ENCODE measurements at regions not wholly inside any gene's neighbourhood (a gene's known extent, or its start where the extent isn't known, plus 50 kb on each side); places are given as distances from the start of the nearest gene placed in this dataset.

DNA sequence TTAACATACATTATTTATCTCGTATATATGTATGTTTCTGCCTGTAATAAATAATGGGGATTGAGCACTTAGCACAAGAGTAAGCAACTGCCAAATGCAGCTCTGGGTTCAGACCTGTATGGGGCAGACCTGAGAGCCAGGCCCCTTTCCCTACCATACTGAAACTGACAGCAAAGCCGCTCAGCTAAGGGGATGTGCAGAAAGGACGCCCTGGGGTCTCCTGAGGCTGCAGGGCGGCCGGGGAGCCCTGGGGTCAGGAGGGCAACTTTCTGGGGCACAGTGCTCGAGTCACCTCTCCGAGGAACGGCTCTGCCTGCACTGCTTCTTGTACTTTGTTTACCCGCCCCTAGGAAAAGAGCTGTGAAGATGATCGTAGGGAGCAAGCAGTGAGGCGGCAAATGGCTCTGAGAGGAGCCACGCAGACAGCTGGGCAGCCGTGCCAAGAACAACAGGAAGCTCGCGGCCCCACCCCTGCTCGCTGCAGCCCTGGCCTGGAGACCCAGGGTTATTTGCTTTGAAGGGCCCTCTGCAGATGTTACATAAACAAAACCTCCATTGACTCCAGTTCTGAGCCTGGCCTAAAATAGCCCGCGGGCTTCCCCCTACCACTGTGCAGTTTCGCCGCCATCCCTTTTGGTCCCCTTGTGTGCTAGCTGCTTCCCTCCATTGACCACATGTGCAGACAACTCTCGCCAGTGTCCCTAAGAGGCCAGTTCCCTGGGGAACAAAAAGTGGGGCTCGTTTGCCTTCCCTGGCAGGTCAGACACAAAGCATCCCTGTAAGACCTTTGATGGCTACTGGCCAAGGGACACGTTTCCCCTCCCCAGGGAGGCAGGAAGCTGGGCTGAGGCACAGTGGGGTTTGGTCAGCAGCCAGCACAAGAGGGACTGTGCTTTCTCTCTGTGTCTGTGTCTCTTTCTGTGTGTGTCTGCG, 111.3 kb upstream of the LNX1 start (continued):
- TF ChIP-seq ZNF230 (CRISPR knock-in tag; IDR thresholded peaks at IDR 0.05) (no peak), ZC3H13 (CRISPR knock-in tag; IDR thresholded peaks at IDR 0.05) (no peak), PLRG1 (conservative IDR thresholded peaks at IDR 0.05) (no peak), ZNF567 (CRISPR knock-in tag; IDR thresholded peaks at IDR 0.05; ENCODE audit: borderline replicate concordance) (no peak), TSC22D2 (CRISPR knock-in tag; IDR thresholded peaks at IDR 0.05; ENCODE audit: borderline replicate concordance) (no peak), ZBTB7A (CRISPR knock-in tag; IDR thresholded peaks at IDR 0.05) (0 out of 2 replicates have a peak, but pooled peaks have one; percentile 25), ZNF672 (CRISPR knock-in tag; IDR thresholded peaks at IDR 0.05) (no peak), ZBTB21 (CRISPR knock-in tag; IDR thresholded peaks at IDR 0.05) (no peak), SOX5 (CRISPR knock-in tag; IDR thresholded peaks at IDR 0.05; ENCODE audit: borderline replicate concordance) (peak; percentile 19; the same call in 1 of the 2 replicates), HNRNPLL (IDR thresholded peaks at IDR 0.05; ENCODE audit: low read depth, low read length, poor library complexity, severe bottlenecking) (peak; percentile 38), ZNF660 (CRISPR knock-in tag; IDR thresholded peaks at IDR 0.05; ENCODE audit: borderline replicate concordance, low read depth) (no peak), SP4 (CRISPR knock-in tag; IDR thresholded peaks at IDR 0.05) (no peak), ZNF34 (CRISPR knock-in tag; IDR thresholded peaks at IDR 0.05; ENCODE audit: borderline replicate concordance) (no peak), NFKB2 (CRISPR knock-in tag; IDR thresholded peaks at IDR 0.05; ENCODE audit: borderline replicate concordance) (peak; percentile 73; the same call in 1 of the 2 replicates), CHCHD3 (CRISPR knock-in tag; IDR thresholded peaks at IDR 0.05) (no peak)
- TF ChIP-seq, protein P1, sequence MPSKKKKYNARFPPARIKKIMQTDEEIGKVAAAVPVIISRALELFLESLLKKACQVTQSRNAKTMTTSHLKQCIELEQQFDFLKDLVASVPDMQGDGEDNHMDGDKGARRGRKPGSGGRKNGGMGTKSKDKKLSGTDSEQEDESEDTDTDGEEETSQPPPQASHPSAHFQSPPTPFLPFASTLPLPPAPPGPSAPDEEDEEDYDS (CRISPR knock-in tag; IDR thresholded peaks at IDR 0.05): no peak
- TF ChIP-seq, protein P2, sequence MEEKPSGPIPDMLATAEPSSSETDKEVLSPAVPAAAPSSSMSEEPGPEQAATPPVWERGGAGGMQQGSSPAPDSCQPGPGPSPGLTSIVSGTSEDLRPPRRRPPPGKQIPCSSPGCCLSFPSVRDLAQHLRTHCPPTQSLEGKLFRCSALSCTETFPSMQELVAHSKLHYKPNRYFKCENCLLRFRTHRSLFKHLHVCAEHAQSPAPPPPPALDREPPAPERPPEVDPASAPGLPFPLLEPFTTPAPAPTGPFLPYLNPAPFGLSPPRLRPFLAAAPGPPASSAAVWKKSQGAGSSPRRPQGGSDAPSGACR (CRISPR knock-in tag; IDR thresholded peaks at IDR 0.05): no peak
- TF ChIP-seq, protein P3, sequence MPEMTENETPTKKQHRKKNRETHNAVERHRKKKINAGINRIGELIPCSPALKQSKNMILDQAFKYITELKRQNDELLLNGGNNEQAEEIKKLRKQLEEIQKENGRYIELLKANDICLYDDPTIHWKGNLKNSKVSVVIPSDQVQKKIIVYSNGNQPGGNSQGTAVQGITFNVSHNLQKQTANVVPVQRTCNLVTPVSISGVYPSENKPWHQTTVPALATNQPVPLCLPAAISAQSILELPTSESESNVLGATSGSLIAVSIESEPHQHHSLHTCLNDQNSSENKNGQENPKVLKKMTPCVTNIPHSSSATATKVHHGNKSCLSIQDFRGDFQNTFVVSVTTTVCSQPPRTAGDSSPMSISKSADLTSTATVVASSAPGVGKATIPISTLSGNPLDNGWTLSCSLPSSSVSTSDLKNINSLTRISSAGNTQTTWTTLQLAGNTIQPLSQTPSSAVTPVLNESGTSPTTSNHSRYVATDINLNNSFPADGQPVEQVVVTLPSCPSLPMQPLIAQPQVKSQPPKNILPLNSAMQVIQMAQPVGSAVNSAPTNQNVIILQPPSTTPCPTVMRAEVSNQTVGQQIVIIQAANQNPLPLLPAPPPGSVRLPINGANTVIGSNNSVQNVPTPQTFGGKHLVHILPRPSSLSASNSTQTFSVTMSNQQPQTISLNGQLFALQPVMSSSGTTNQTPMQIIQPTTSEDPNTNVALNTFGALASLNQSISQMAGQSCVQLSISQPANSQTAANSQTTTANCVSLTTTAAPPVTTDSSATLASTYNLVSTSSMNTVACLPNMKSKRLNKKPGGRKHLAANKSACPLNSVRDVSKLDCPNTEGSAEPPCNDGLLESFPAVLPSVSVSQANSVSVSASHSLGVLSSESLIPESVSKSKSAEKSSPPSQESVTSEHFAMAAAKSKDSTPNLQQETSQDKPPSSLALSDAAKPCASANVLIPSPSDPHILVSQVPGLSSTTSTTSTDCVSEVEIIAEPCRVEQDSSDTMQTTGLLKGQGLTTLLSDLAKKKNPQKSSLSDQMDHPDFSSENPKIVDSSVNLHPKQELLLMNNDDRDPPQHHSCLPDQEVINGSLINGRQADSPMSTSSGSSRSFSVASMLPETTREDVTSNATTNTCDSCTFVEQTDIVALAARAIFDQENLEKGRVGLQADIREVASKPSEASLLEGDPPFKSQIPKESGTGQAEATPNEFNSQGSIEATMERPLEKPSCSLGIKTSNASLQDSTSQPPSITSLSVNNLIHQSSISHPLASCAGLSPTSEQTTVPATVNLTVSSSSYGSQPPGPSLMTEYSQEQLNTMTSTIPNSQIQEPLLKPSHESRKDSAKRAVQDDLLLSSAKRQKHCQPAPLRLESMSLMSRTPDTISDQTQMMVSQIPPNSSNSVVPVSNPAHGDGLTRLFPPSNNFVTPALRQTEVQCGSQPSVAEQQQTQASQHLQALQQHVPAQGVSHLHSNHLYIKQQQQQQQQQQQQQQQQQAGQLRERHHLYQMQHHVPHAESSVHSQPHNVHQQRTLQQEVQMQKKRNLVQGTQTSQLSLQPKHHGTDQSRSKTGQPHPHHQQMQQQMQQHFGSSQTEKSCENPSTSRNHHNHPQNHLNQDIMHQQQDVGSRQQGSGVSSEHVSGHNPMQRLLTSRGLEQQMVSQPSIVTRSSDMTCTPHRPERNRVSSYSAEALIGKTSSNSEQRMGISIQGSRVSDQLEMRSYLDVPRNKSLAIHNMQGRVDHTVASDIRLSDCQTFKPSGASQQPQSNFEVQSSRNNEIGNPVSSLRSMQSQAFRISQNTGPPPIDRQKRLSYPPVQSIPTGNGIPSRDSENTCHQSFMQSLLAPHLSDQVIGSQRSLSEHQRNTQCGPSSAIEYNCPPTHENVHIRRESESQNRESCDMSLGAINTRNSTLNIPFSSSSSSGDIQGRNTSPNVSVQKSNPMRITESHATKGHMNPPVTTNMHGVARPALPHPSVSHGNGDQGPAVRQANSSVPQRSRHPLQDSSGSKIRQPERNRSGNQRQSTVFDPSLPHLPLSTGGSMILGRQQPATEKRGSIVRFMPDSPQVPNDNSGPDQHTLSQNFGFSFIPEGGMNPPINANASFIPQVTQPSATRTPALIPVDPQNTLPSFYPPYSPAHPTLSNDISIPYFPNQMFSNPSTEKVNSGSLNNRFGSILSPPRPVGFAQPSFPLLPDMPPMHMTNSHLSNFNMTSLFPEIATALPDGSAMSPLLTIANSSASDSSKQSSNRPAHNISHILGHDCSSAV (CRISPR knock-in tag; IDR thresholded peaks at IDR 0.05; ENCODE audit: borderline replicate concordance): no peak
- TF ChIP-seq, protein P4, sequence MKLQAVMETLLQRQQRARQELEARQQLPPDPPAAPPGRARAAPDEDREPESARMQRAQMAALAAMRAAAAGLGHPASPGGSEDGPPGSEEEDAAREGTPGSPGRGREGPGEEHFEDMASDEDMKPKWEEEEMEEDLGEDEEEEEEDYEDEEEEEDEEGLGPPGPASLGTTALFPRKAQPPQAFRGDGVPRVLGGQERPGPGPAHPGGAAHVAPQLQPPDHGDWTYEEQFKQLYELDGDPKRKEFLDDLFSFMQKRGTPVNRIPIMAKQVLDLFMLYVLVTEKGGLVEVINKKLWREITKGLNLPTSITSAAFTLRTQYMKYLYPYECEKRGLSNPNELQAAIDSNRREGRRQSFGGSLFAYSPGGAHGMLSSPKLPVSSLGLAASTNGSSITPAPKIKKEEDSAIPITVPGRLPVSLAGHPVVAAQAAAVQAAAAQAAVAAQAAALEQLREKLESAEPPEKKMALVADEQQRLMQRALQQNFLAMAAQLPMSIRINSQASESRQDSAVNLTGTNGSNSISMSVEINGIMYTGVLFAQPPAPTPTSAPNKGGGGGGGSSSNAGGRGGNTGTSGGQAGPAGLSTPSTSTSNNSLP (IDR thresholded peaks at IDR 0.05; ENCODE audit: low read depth, low read length): no peak
